Peyer's patch (tissue), 4 donors: ENCODE measurements at regions not wholly inside any gene's neighbourhood (a gene's known extent, or its start where the extent isn't known, plus 50 kb on each side); places are given as distances from the start of the nearest gene placed in this dataset.

Experiments used
- DNase-seq, 3 donors: peaks; one replicate each; pipeline ENCODE4 v3.0.0-alpha.2; 2017 to 2019
- H3K27ac ChIP-seq, 4 donors: fragments of 200-600 bp; sonication (generic); one replicate each; pipeline ENCODE4 v1.5.1; 2016 to 2019
- H3K27me3 ChIP-seq, 2 donors: fragments of 200-600 bp; sonication (generic); one replicate each; pipeline ENCODE4 v1.5.1; 2019
- H3K36me3 ChIP-seq, 3 donors: fragments of 200-600 bp; sonication (generic); one replicate each; pipeline ENCODE4 v1.5.1; 2016 to 2019
- H3K4me1 ChIP-seq, 4 donors: fragments of 200-600 bp; sonication (generic); one replicate each; pipeline ENCODE4 v1.5.1; 2016 to 2019
- H3K4me3 ChIP-seq, 4 donors: fragments of 200-600 bp; sonication (generic); 1 replicate in 3 of 4; 2 replicates in 1 of 4; pipeline ENCODE4 v1.5.1; 2016 to 2019; ENCODE audit warnings: mild to moderate bottlenecking in 1 of 4
- H3K9me3 ChIP-seq, 4 donors: fragments of 200-600 bp; sonication (generic); one replicate each; pipeline ENCODE4 v1.5.1; 2016 to 2019; ENCODE audit warnings: mild to moderate bottlenecking in 1 of 4
- CTCF ChIP-seq, 6 experiments: fragments of 450-650 bp in 4 of 6; fragments of 200-600 bp in 2 of 6; sonication (generic) in 1 of 6; IDR thresholded peaks; one replicate each; pipeline ENCODE4 v1.5.1; 2017 to 2019; ENCODE audit warnings: antibody characterized with exemption in 6 of 6, mild to moderate bottlenecking in 3 of 6, moderate library complexity in 1 of 6
- POLR2A ChIP-seq, 2 donors: fragments of 450-650 bp; IDR thresholded peaks; one replicate each; pipeline ENCODE4 v1.5.1; 2017; ENCODE audit warnings: antibody characterized with exemption in 2 of 2, mild to moderate bottlenecking in 2 of 2, moderate library complexity in 2 of 2

- Histone ChIP-seq H3K27me3 (no peaks in the 10 kb centered on the region), H3K27ac (no peak overlapping the region)
Observed at GRCh38 chr2:220077488-220077887, 450.1 kb downstream of the SLC4A3 start.

GRCh38 chr2:220078439-220078838 is 451.0 kb downstream of the SLC4A3 start:
- H3K9me3 ChIP-seq = no peaks in the 10 kb centered on the region
- DNase-seq = no peak
- H3K27ac ChIP-seq = no peak overlapping the region

More at GRCh38 chr2:220077488-220077887, 450.1 kb downstream of the SLC4A3 start:
- Histone ChIP-seq H3K4me3 (no peak overlapping the region), H3K36me3 (no peaks in the 10 kb centered on the region), H3K4me1 (no peaks in the 10 kb centered on the region), H3K9me3 (no peaks in the 10 kb centered on the region)
- no peak for DNase-seq
- no peak for TF ChIP-seq POLR2A (IDR thresholded peaks at IDR 0.05)
- TF ChIP-seq CTCF (IDR thresholded peaks at IDR 0.05) = no peak

GRCh38 chr2:220079595-220079994 is 452.2 kb downstream of the SLC4A3 start:
- no peaks in the 10 kb centered on the region for H3K27me3 ChIP-seq
- DNase-seq = no peak
- H3K27ac ChIP-seq = no peak overlapping the region
- TF ChIP-seq POLR2A (IDR thresholded peaks at IDR 0.05) = no peak
- TF ChIP-seq CTCF (IDR thresholded peaks at IDR 0.05) = no peak
- no peak overlapping the region for H3K4me3 ChIP-seq
- no peaks in the 10 kb centered on the region for H3K4me1 ChIP-seq
- H3K36me3 ChIP-seq = no peaks in the 10 kb centered on the region
- H3K9me3 ChIP-seq = no peaks in the 10 kb centered on the region

More at GRCh38 chr2:220078439-220078838, 451.0 kb downstream of the SLC4A3 start:
- Histone ChIP-seq H3K36me3 (no peaks in the 10 kb centered on the region), H3K27me3 (no peaks in the 10 kb centered on the region), H3K4me3 (no peak overlapping the region), H3K4me1 (no peaks in the 10 kb centered on the region)
- TF ChIP-seq CTCF (IDR thresholded peaks at IDR 0.05) (no peak), POLR2A (IDR thresholded peaks at IDR 0.05) (no peak)

GRCh38 chr2:220081171-220081570 is 453.7 kb downstream of the SLC4A3 start:
- no peak for DNase-seq
- H3K27me3 ChIP-seq = no peaks in the 10 kb centered on the region
- no peaks in the 10 kb centered on the region for H3K9me3 ChIP-seq
- H3K27ac ChIP-seq = no peak overlapping the region
- no peak overlapping the region for H3K4me3 ChIP-seq
- no peaks in the 10 kb centered on the region for H3K36me3 ChIP-seq
- TF ChIP-seq CTCF (IDR thresholded peaks at IDR 0.05) (no peak), POLR2A (IDR thresholded peaks at IDR 0.05) (no peak)
- H3K4me1 ChIP-seq = no peaks in the 10 kb centered on the region

GRCh38 chr2:220090050-220090449 is 462.6 kb downstream of the SLC4A3 start:
- H3K4me3 ChIP-seq = no peak overlapping the region
- no peaks in the 10 kb centered on the region for H3K27me3 ChIP-seq
- H3K4me1 ChIP-seq = no peaks in the 10 kb centered on the region
- no peaks in the 10 kb centered on the region for H3K9me3 ChIP-seq
- no peak overlapping the region for H3K27ac ChIP-seq
- DNase-seq = no peak
- no peaks in the 10 kb centered on the region for H3K36me3 ChIP-seq
- TF ChIP-seq CTCF (IDR thresholded peaks at IDR 0.05) (no peak), POLR2A (IDR thresholded peaks at IDR 0.05) (no peak)

GRCh38 chr2:220096406-220096805 is 469.0 kb downstream of the SLC4A3 start:
- Histone ChIP-seq H3K4me1 (no peaks in the 10 kb centered on the region), H3K9me3 (no peaks in the 10 kb centered on the region), H3K27me3 (no peaks in the 10 kb centered on the region), H3K36me3 (no peaks in the 10 kb centered on the region), H3K4me3 (no peak overlapping the region), H3K27ac (no peak overlapping the region)
- TF ChIP-seq POLR2A (IDR thresholded peaks at IDR 0.05) = no peak
- no peak for DNase-seq
